ENCODE measurements at regions not wholly inside any gene's neighbourhood (a gene's known extent, or its start where the extent isn't known, plus 50 kb on each side); places are given as distances from the start of the nearest gene placed in this dataset.
"Not testable (repeated sequence)": the region's sequence is repeated elsewhere in the genome, so short reads cannot be mapped to it uniquely, and the experiment has no call there.

DNA sequence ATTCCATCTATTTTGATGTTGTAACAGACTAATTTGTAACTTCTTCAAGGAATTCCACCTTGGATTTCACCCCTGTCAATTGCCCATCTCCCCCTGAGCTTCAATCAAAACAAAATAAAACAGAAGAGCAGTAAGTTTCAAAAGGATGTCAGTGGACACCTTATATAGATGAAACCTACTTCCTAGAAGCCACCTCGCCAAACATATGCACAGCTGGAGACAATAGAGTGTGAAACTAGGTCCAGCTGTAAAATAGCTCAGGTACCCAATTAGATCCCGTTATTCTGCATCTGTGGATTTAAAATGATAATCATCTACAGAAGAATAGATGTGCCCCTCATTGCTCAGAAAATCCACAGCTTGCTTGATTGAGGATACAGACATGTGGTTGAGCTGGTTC, 598.6 kb downstream of the SH2D4B start:
- H3K9ac ChIP-seq (ENCODE audit: low read length) = no peak overlapping the region
- H3K4me3 ChIP-seq (ENCODE audit: low read length) = no peak overlapping the region
- H3K4me1 ChIP-seq (ENCODE audit: control insufficient read depth, low read depth, low read length) = no peaks in the 10 kb centered on the region
- no peaks in the 10 kb centered on the region for H3K9me3 ChIP-seq (ENCODE audit: control insufficient read depth, low read depth, low read length)
- no peaks in the 10 kb centered on the region for H3K27me3 ChIP-seq (ENCODE audit: control insufficient read depth, insufficient read depth, low read length)
- no peak overlapping the region for H3K27ac ChIP-seq (ENCODE audit: low read length)
- H3K36me3 ChIP-seq (ENCODE audit: control insufficient read depth, low read depth, low read length) = no peaks in the 10 kb centered on the region

DNA sequence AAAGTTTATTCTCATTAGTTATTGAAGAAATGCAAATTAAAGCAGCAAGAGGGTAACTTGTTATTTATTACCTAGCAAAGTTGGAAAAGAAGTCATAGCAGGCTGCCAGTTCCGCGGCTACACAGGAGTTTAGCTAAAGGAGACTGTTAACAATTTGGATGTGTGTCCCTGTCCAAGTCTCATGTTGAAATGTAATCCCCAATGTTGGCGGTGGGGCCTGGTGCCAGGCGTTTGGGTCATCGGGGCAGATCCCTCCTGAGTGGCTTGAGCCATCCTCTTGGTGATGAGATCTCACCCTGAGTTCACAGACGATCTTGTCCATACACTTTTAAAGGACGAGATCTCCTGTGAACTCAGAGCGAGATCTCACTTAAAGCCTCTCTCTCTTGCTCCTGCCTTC, 608.3 kb downstream of the SH2D4B start:
- Histone ChIP-seq H3K9ac (ENCODE audit: low read length) (no peak overlapping the region), H3K27ac (ENCODE audit: low read length) (no peak overlapping the region), H3K36me3 (ENCODE audit: control insufficient read depth, low read depth, low read length) (no peaks in the 10 kb centered on the region), H3K9me3 (ENCODE audit: control insufficient read depth, low read depth, low read length) (no peaks in the 10 kb centered on the region), H3K4me3 (ENCODE audit: low read length) (no peak overlapping the region), H3K4me1 (ENCODE audit: control insufficient read depth, low read depth, low read length) (no peaks in the 10 kb centered on the region), H3K27me3 (ENCODE audit: control insufficient read depth, insufficient read depth, low read length) (no peaks in the 10 kb centered on the region)

DNA sequence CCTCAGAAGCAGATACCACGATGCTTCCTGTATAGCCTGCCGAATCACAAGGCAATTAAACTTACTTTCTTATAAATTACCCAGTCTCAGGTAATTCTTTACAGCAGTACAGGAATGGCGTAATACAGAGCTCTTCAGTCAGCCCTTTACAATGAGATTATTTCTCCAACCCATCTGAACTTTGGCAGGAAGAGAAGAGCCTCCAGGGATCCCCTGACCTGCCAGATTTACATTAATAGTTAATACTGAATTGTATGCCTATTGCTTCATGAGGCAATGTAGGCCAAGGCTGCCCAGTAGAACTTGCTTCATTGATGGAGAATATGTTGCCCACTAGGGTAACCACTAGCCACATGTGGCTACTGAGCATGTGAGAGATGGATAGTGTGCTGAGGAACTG, 608.7 kb downstream of the SH2D4B start:
- H3K27ac ChIP-seq (ENCODE audit: low read length) = no peak overlapping the region
- H3K9ac ChIP-seq (ENCODE audit: low read length) = no peak overlapping the region
- no peak overlapping the region for H3K4me3 ChIP-seq (ENCODE audit: low read length)
- no peaks in the 10 kb centered on the region for H3K9me3 ChIP-seq (ENCODE audit: control insufficient read depth, low read depth, low read length)
- H3K36me3 ChIP-seq (ENCODE audit: control insufficient read depth, low read depth, low read length) = no peaks in the 10 kb centered on the region
- no peaks in the 10 kb centered on the region for H3K27me3 ChIP-seq (ENCODE audit: control insufficient read depth, insufficient read depth, low read length)
- H3K4me1 ChIP-seq (ENCODE audit: control insufficient read depth, low read depth, low read length) = no peaks in the 10 kb centered on the region

DNA sequence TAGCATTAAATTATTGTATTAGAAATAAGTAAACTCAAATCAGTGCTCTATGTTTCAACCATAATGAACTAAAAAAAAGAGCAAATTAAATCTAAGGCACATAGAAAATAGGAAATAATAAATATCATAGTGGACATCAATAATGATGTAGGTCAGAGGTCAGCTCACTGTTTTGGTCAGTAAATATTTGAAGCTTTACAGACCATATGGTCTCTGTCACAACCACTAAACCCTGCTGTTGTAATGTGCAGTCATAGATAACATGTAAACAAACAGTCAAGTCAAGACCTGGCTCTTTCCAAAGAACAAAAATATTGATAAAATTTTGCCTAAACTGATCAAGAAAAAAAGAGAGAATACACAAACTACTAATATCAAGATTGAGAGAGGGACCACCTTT, 615.0 kb downstream of the SH2D4B start:
- Histone ChIP-seq H3K27ac (ENCODE audit: low read length) (no peak overlapping the region), H3K9ac (ENCODE audit: low read length) (no peak overlapping the region), H3K4me3 (ENCODE audit: low read length) (no peak overlapping the region), H3K4me1 (ENCODE audit: control insufficient read depth, low read depth, low read length) (no peaks in the 10 kb centered on the region), H3K36me3 (ENCODE audit: control insufficient read depth, low read depth, low read length) (no peaks in the 10 kb centered on the region), H3K9me3 (ENCODE audit: control insufficient read depth, low read depth, low read length) (no peaks in the 10 kb centered on the region), H3K27me3 (ENCODE audit: control insufficient read depth, insufficient read depth, low read length) (no peaks in the 10 kb centered on the region)

DNA sequence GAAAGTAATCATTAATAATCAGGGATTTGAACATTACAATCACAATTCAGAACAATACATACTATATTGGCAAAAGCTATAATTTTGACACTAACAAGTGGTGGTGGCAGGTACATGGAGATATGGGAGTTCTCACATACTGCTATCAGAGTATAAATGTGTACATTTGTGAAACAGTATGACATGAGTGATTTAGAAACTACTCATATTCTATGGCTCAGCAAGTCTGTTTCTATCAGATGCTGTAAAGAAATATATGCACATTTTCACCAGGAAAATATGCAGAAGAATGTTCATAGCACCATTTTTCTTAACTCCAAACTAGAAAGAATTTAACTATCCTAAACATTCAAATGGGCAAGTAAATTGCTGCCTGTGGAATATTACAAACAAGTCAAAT, 620.0 kb downstream of the SH2D4B start:
- no peak overlapping the region for H3K4me3 ChIP-seq (ENCODE audit: low read length)
- no peaks in the 10 kb centered on the region for H3K36me3 ChIP-seq (ENCODE audit: control insufficient read depth, low read depth, low read length)
- H3K27ac ChIP-seq (ENCODE audit: low read length) = no peak overlapping the region
- no peaks in the 10 kb centered on the region for H3K9me3 ChIP-seq (ENCODE audit: control insufficient read depth, low read depth, low read length)
- no peaks in the 10 kb centered on the region for H3K27me3 ChIP-seq (ENCODE audit: control insufficient read depth, insufficient read depth, low read length)
- no peaks in the 10 kb centered on the region for H3K4me1 ChIP-seq (ENCODE audit: control insufficient read depth, low read depth, low read length)
- no peak overlapping the region for H3K9ac ChIP-seq (ENCODE audit: low read length)

DNA sequence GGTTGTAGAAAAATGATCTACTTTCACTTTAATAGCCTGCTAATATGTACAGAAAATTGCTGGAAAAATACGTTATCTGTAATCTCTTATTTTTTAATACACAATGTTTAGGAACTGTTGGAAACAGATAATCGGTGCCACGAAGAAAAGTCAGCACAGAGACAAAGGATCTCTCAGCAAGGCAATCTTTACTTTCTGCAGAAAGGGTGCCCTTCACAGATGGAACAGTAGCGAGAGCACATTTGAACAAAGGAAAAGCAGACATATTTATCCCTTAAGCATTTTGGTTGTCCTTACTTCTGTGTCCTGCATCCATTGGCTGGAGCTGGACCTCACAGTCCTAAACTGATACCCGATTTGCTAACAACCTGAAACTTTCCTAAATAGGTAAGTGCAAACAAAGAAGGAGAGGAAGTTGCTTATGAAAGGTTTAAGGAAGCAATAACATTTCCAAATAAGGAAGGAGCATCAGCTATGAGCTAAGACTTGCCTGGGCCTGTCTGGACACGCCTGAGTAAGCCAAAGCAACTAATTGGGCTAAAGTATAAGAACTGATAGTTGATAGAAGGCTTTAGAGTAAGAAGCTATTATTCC, 640.0 kb downstream of the SH2D4B start:
- H3K27me3 ChIP-seq (ENCODE audit: control insufficient read depth, insufficient read depth, low read length) = no peaks in the 10 kb centered on the region
- H3K27ac ChIP-seq (ENCODE audit: low read length) = no peak overlapping the region
- H3K4me3 ChIP-seq (ENCODE audit: low read length) = no peak overlapping the region
- no peaks in the 10 kb centered on the region for H3K36me3 ChIP-seq (ENCODE audit: control insufficient read depth, low read depth, low read length)
- peaks cover 3% of the 10 kb centered on the region for H3K4me1 ChIP-seq (ENCODE audit: control insufficient read depth, low read depth, low read length)
- no peak overlapping the region for H3K9ac ChIP-seq (ENCODE audit: low read length)
- H3K9me3 ChIP-seq (ENCODE audit: control insufficient read depth, low read depth, low read length) = peaks cover 8% of the 10 kb centered on the region

DNA sequence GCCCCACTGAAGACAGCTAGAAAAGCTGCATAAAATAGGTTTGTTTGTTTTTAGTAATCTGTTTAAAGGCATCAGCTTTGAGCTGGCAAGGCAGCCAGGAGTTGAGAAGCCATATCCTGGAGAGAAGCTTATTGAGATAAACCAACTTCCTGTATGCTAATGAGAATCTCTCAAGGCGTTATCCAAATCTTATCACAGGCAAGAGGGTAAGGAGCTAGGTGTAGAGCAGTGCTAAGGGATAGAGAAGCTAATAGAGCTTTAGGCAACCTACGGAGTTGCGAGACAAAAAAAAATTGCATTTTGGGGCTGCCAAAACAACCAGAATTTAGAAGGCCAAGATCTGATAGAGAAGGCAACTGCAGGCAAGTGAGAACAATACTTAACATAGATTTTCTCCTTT, 641.6 kb downstream of the SH2D4B start:
- no peak overlapping the region for H3K27ac ChIP-seq (ENCODE audit: low read length)
- H3K4me1 ChIP-seq (ENCODE audit: control insufficient read depth, low read depth, low read length) = peaks cover 3% of the 10 kb centered on the region

DNA sequence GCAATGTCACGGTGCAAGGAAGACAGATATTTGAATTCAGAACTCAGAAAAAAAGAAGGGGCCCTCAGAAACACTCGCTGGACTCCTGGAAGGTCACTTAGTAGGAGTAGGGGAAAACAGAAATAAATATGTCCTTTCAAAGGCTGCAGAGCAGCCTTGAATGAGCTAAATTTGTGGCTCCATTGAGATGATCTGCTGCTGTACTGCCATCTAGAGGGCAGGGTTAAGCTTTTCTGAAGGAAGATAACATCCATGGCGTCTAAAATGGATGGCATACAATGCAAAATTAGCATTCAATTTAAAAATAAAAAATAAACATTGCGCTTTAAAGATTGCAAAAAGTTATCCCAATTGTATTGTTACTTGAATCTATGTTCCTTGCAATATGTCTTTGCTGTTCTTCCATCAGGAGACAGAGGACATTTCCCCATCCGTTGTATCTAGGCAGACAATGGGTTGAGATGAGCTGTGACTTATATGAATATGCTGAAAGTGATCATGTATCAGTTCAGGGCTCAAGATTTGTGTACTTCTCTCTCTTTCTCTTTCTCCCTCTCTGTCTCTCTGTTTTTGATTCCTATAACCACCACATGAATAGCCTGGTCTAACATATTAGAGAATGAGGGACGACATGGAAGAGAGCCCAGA, 642.2 kb downstream of the SH2D4B start:
- peaks cover 3% of the 10 kb centered on the region for H3K4me1 ChIP-seq (ENCODE audit: control insufficient read depth, low read depth, low read length)
- H3K27me3 ChIP-seq (ENCODE audit: control insufficient read depth, insufficient read depth, low read length) = no peaks in the 10 kb centered on the region
- H3K9ac ChIP-seq (ENCODE audit: low read length) = no peak overlapping the region
- H3K4me3 ChIP-seq (ENCODE audit: low read length) = no peak overlapping the region
- H3K9me3 ChIP-seq (ENCODE audit: control insufficient read depth, low read depth, low read length) = peaks cover 8% of the 10 kb centered on the region
- no peaks in the 10 kb centered on the region for H3K36me3 ChIP-seq (ENCODE audit: control insufficient read depth, low read depth, low read length)
- no peak overlapping the region for H3K27ac ChIP-seq (ENCODE audit: low read length)

More for the DNA sequence above, 641.6 kb downstream of the SH2D4B start:
- no peaks in the 10 kb centered on the region for H3K27me3 ChIP-seq (ENCODE audit: control insufficient read depth, insufficient read depth, low read length)
- H3K9me3 ChIP-seq (ENCODE audit: control insufficient read depth, low read depth, low read length) = peaks cover 8% of the 10 kb centered on the region
- no peak overlapping the region for H3K9ac ChIP-seq (ENCODE audit: low read length)
- no peak overlapping the region for H3K4me3 ChIP-seq (ENCODE audit: low read length)
- no peaks in the 10 kb centered on the region for H3K36me3 ChIP-seq (ENCODE audit: control insufficient read depth, low read depth, low read length)

DNA sequence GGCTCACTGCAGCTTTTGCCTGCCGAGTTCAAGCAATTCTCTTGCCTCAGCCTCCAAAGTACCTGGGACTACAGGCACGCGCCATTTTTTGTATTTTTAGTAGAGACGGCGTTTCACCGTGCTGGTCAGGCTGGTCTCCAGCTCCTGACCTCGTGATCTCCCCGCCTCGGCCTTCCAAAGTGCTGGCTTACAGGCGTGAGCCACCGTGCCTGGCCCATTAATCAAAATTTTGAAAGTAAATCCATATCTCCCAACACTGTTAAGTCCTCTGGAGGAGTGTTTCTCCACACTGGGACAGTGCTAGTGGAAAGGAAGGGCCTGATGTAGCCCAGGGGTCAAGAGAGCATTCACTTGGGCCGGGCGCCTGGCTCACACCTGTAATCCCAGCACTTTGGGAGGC, 644.6 kb downstream of the SH2D4B start:
- Histone ChIP-seq H3K9ac (ENCODE audit: low read length) (no peak overlapping the region), H3K27me3 (ENCODE audit: control insufficient read depth, insufficient read depth, low read length) (no peaks in the 10 kb centered on the region), H3K4me1 (ENCODE audit: control insufficient read depth, low read depth, low read length) (peaks cover 3% of the 10 kb centered on the region), H3K27ac (ENCODE audit: low read length) (no peak overlapping the region), H3K4me3 (ENCODE audit: low read length) (no peak overlapping the region), H3K9me3 (ENCODE audit: control insufficient read depth, low read depth, low read length) (peaks cover 7% of the 10 kb centered on the region), H3K36me3 (ENCODE audit: control insufficient read depth, low read depth, low read length) (no peaks in the 10 kb centered on the region)

DNA sequence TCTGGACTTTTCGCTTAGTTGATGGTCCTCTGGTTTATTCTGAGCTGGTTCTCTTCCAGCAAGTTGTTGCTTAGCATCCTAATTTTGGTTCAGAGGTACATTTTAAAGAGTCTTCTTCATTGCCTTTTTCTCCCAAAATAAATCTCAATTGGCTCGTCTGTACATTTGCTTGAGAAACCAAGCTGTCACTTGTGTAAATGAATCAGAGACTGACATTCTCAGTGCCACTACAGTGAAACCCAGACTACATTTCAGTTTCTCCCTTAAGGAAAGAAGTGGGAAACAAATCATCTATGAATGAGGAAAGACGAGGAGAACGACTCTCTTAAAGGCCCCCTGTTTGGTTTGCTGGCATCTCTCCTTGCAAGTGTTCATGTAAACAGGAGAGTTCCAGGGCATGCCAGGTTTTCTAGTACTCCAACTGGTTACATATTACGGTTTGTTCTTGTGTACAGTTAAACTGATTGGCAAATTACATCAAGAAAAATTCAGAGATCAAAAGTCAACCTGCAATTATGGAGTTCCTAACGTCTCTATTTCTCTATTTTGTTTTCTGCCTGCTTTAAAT, 654.6 kb downstream of the SH2D4B start:
- Histone ChIP-seq H3K9me3 (ENCODE audit: control insufficient read depth, low read depth, low read length) (no peaks in the 10 kb centered on the region), H3K4me1 (ENCODE audit: control insufficient read depth, low read depth, low read length) (no peaks in the 10 kb centered on the region), H3K36me3 (ENCODE audit: control insufficient read depth, low read depth, low read length) (no peaks in the 10 kb centered on the region), H3K27ac (ENCODE audit: low read length) (no peak overlapping the region), H3K4me3 (ENCODE audit: low read length) (no peak overlapping the region), H3K9ac (ENCODE audit: low read length) (no peak overlapping the region), H3K27me3 (ENCODE audit: control insufficient read depth, insufficient read depth, low read length) (no peaks in the 10 kb centered on the region)

DNA sequence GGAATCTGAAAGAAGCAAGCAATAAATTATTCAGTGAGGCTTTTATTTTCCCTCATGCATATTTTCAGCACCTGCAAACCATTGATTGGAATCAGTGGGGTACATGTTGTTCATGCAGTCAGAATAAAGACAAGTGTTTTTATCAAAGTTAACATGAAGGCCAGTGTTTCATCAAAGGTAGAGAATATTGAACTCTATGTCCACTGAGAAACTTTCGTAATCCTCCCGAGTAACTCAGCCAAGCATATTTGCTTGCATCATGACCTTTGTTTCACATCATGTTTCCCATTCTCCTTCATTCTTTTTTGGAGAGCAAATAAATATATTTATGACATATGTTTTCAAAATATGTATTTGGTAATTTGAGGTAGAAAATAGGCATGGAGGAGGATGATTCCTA, 663.1 kb downstream of the SH2D4B start:
- H3K4me1 ChIP-seq (ENCODE audit: control insufficient read depth, low read depth, low read length) = no peaks in the 10 kb centered on the region
- no peak overlapping the region for H3K9ac ChIP-seq (ENCODE audit: low read length)
- no peak overlapping the region for H3K4me3 ChIP-seq (ENCODE audit: low read length)
- H3K27me3 ChIP-seq (ENCODE audit: control insufficient read depth, insufficient read depth, low read length) = no peaks in the 10 kb centered on the region
- no peaks in the 10 kb centered on the region for H3K9me3 ChIP-seq (ENCODE audit: control insufficient read depth, low read depth, low read length)
- H3K27ac ChIP-seq (ENCODE audit: low read length) = no peak overlapping the region
- no peaks in the 10 kb centered on the region for H3K36me3 ChIP-seq (ENCODE audit: control insufficient read depth, low read depth, low read length)

DNA sequence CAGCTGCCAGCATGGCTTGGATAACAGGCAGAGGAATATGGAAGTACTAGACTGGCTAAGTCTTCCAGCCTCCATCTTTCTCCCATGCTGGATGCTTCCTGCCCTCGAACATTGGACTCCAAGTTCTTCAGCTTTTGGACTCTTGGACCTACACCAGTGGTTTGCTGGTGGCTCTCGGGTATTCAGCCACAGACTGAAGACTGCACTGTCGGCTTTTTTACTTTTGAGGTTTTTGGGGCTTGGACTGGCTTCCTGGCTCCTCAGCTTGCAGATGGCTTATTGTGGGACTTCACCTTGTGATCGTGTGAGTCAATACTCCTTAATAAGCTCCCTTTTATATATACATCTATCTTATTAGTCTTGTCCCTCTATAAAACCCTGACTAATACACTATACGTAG, 667.6 kb upstream of the NRG3 start:
- H3K27ac ChIP-seq (ENCODE audit: low read length); H3K36me3 ChIP-seq (ENCODE audit: control insufficient read depth, low read depth, low read length); H3K27me3 ChIP-seq (ENCODE audit: control insufficient read depth, insufficient read depth, low read length); H3K9ac ChIP-seq (ENCODE audit: low read length); H3K4me1 ChIP-seq (ENCODE audit: control insufficient read depth, low read depth, low read length); H3K4me3 ChIP-seq (ENCODE audit: low read length); H3K9me3 ChIP-seq (ENCODE audit: control insufficient read depth, low read depth, low read length): not testable (repeated sequence)

All from iPS-18a (cell line).